Astrocyte of the cerebellum (primary cell): ENCODE measurements at regions not wholly inside any gene's neighbourhood (a gene's known extent, or its start where the extent isn't known, plus 50 kb on each side); places are given as distances from the start of the nearest gene placed in this dataset.

ENCODE experiments used
- DNase-seq: peaks from one replicate; pipeline ENCODE4 v3.0.0-alpha.2; 2011; ENCODE audit warnings: low read depth
- H3K4me3 ChIP-seq: 2 replicates; pipeline ENCODE4 v1.5.1; 2011; ENCODE audit warnings: mild to moderate bottlenecking, low read depth, low read length, moderate library complexity
- CTCF ChIP-seq: IDR thresholded peaks from 2 replicates; pipeline ENCODE4 v1.5.1; 2012; ENCODE audit warnings: low read length, low read depth, moderate library complexity, mild to moderate bottlenecking; ENCODE audit errors: missing control alignments
- in situ Hi-C: cut with HindIII; loops from 2 replicates; pipeline ENCODE4 v1.10.0; 2017; ENCODE audit warnings: low sequenced_read_pairs

DNA sequence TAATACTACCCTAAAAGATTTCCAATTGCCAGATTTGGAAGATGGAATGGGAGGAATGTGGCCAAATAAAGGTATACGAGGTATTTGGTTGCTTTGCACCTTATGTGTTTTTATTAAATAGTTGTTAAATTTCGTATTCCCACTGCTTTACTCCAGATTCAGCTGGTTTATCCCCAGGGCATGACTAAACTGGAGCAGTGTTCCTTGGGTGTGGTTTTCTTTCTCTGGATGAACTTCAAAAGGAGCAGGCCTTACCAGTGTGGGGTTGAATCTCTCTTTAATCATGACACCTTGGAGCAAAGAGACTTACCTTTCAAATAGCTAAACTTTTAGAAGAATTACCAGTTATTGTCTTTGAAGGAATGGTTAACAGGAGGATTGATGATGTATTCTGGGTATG, 121.7 kb upstream of the BNC2 start:
- no peak for DNase-seq
- no peak overlapping the region for H3K4me3 ChIP-seq
- in situ Hi-C loops: no loop called here
- no peak for TF ChIP-seq CTCF

- no peak overlapping the region for H3K4me3 ChIP-seq
- in situ Hi-C loops: no loop called here
- DNase-seq: peak; percentile 72
- TF ChIP-seq CTCF: no peak
Observed at GRCh38 chr9:16987026-16987425, 116.6 kb upstream of the BNC2 start.

GRCh38 chr9:16986556-16986955, 116.1 kb upstream of the BNC2 start:
- TF ChIP-seq CTCF: no peak
- in situ Hi-C loops: no loop called here
- no peak overlapping the region for H3K4me3 ChIP-seq
- DNase-seq: no peak

DNA sequence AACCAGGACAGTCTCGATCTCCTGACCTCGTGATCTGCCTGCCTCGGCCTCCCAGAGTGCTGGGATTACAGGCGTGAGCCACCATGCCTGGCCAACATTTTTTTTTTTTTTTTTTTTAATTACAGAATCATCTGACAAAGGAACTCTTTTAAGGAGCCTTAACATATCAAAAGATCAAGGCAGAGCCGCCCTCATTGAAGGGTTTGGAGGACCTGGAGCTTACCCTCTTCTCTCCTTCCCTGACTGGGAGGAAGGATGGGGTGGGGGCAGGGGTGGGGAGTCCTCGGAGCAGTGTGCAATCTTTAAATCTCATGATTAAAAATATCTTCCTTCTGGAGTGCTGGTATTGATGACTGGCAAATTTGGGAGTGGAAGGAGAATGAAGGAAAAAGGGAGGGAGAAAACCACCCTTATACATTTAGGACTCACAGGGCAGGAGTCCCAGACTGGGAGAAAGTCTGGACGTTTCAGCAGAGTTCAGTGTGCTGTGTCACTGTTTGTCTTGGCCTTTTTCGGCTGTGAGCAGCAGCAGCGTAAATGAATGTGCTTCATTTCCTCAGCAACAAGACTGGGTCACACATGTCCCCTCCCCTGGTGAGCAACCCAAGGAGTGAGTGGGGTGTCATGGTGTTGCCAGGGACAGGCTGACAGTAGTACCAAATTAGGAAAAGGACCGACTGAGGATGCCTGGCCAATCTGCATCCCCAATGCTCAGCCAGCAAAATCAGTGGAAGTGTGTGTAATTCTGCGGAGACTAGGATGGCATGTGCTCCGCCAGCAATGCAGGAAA, 115.3 kb upstream of the BNC2 start:
- in situ Hi-C loops: no loop called here
- no peak overlapping the region for H3K4me3 ChIP-seq
- DNase-seq: no peak
- TF ChIP-seq CTCF: no peak

GRCh38 chr9:16982780-16983310, 112.4 kb upstream of the BNC2 start:
- H3K4me3 ChIP-seq: no peak overlapping the region
- DNase-seq: no peak
- in situ Hi-C loops: no loop called here
- no peak for TF ChIP-seq CTCF

GRCh38 chr9:16976427-16976826, 106.0 kb upstream of the BNC2 start:
- TF ChIP-seq CTCF: no peak
- no peak for DNase-seq
- in situ Hi-C loops: no loop called here
- no peak overlapping the region for H3K4me3 ChIP-seq

DNA sequence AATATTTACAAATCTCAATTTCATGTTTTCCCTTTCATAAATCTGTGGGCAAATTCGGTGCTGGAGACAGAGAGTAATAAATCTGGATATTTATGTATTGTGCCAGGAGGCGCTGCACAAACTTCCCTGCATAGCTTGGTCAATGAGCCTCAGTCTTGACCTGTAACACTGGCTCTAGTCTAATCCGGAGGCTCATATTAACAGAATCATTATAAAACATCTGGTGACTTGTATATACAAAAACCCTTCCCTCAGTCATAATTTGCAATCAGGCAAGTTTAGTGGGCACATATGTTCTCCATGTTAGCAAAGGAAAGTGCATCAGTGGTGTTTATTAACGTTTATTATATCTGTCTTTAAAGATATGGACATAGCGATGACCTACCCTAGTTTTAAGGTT, 104.0 kb upstream of the BNC2 start:
- no peak for TF ChIP-seq CTCF
- in situ Hi-C loops: no loop called here
- DNase-seq: no peak
- H3K4me3 ChIP-seq: no peak overlapping the region
